Prostate gland (tissue), 2 donors: ENCODE measurements at regions not wholly inside any gene's neighbourhood (a gene's known extent, or its start where the extent isn't known, plus 50 kb on each side); places are given as distances from the start of the nearest gene placed in this dataset. TPM values are rescaled to one million over a fixed set of nuclear protein-coding genes. Genes with fewer than 3 reads are reported as not detected.

ENCODE experiments used
- DNase-seq: peaks from one replicate; pipeline ENCODE4 v3.0.0-alpha.2; 2019; ENCODE audit warnings: low spot score
- H3K27ac ChIP-seq, 2 donors: fragments of 200-600 bp; sonication (generic); 2 replicates each; pipeline ENCODE4 v1.5.1; 2017 to 2019
- H3K27me3 ChIP-seq: fragments of 200-600 bp; sonication (generic); replicated peaks from 2 replicates; pipeline ENCODE4 v1.5.1; 2019; ENCODE audit not compliant: insufficient read depth
- H3K36me3 ChIP-seq, 2 donors: fragments of 200-600 bp; sonication (generic); 1 replicate in 1 of 2; 2 replicates in 1 of 2; pipeline versions ENCODE4 v1.5.1 to v1.8.1; 2017 to 2019
- H3K4me1 ChIP-seq: fragments of 200-600 bp; sonication (generic); replicated peaks from 2 replicates; pipeline ENCODE4 v1.5.1; 2019
- H3K4me3 ChIP-seq, 2 donors: fragments of 200-600 bp; sonication (generic); 2 replicates each; pipeline ENCODE4 v1.5.1; 2017 to 2019
- H3K9me3 ChIP-seq: fragments of 200-600 bp; sonication (generic); 2 replicates; pipeline ENCODE4 v1.5.1; 2017
- POLR2A ChIP-seq: fragments of 450-650 bp; IDR thresholded peaks from one replicate; pipeline ENCODE4 v1.6.1; 2016; ENCODE audit warnings: antibody characterized with exemption, mild to moderate bottlenecking
- POLR2AphosphoS5 ChIP-seq: sonication (generic); formaldehyde crosslinking; IDR thresholded peaks from one replicate; pipeline ENCODE4 v1.6.1; 2017; ENCODE audit warnings: antibody characterized with exemption
- WGBS: methylation state at CpG from one replicate; pipeline ENCODE4 v1.1.5; 2018; 5-methylcytosine and 5-hydroxymethylcytosine counted together
- intact Hi-C: fragments of 100-400 bp; cut with DNase I; formaldehyde crosslinking; loops from one replicate; pipeline ENCODE4 v1.14.2; 2022
- microRNA-seq: library from miRNA; unstranded; fragments of <30 nt; microRNA quantifications from one replicate; pipeline ENCODE4, GENCODE V29; 2016
- small RNA-seq, 2 donors: library from RNA; depleted of rRNA; stranded (forward); fragments of <200 nt; gene quantifications; one replicate each; pipeline ENCODE3, GENCODE V24; 2016
- TF ChIP-seq, protein P1 (sequence below), 4 experiments: fragments of 200-600 bp in 2 of 4; fragments of 450-650 bp in 2 of 4; sonication (generic) in 2 of 4; IDR thresholded peaks; 1 replicate in 3 of 4; 2 replicates in 1 of 4; pipeline ENCODE4 v1.5.1; 2016 to 2019; ENCODE audit warnings: antibody characterized with exemption in 4 of 4, mild to moderate bottlenecking in 2 of 4, moderate library complexity in 2 of 4

DNA sequence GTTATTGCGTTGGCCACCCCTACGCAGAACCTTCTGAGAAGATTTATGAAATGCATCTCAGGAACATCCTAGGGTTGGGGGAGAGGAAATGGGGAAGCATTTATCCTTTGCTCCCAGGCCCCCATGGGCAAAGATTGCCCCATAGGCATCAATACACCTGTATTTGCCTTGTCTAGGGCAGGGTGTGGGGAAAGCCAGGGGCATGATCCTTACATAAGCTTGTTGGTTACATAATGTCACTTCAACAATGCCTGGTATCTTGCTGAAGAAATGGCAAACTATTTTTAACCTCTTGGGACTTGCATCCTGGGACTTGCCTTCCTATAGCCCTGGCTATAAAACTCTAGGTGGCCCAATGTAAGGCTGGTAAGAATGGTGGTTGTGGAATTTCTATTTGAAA, 53.9 kb upstream of the SPRED2 start:
- no peak for DNase-seq
- H3K27ac ChIP-seq, result no peak overlapping the region
- H3K9me3 ChIP-seq, result no peaks in the 10 kb centered on the region
- no peaks in the 10 kb centered on the region for H3K4me1 ChIP-seq
- no peaks in the 10 kb centered on the region for H3K36me3 ChIP-seq
- TF ChIP-seq POLR2A (no peak), POLR2AphosphoS5 (no peak)
- TF ChIP-seq, protein P1, sequence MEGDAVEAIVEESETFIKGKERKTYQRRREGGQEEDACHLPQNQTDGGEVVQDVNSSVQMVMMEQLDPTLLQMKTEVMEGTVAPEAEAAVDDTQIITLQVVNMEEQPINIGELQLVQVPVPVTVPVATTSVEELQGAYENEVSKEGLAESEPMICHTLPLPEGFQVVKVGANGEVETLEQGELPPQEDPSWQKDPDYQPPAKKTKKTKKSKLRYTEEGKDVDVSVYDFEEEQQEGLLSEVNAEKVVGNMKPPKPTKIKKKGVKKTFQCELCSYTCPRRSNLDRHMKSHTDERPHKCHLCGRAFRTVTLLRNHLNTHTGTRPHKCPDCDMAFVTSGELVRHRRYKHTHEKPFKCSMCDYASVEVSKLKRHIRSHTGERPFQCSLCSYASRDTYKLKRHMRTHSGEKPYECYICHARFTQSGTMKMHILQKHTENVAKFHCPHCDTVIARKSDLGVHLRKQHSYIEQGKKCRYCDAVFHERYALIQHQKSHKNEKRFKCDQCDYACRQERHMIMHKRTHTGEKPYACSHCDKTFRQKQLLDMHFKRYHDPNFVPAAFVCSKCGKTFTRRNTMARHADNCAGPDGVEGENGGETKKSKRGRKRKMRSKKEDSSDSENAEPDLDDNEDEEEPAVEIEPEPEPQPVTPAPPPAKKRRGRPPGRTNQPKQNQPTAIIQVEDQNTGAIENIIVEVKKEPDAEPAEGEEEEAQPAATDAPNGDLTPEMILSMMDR (IDR thresholded peaks at IDR 0.05), result no peak
- intact Hi-C loops, result no loop called here
- 97% methylated on average over 2 of the region's 2 CpGs for WGBS
- H3K4me3 ChIP-seq, result no peak overlapping the region
- H3K27me3 ChIP-seq, result no peaks in the 10 kb centered on the region

DNA sequence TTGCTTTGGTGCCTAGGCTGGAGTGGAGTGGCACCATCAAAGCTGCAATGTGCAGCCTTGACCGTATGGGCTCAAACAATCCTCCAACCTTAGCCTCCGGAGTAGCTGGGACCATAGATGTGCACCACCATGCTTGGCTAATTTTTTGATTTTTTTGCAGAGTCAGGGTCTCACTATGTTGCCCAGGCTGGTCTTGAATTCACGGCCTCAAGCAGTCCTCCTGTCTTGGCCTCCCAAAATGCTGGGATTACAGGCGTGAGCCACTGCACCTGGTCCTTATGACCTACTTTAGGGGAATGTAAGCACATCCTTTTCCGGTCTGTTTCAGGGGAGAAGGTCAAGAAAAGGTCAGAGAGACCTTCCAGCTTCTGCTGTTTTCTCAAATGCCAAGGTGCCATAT, 53.4 kb upstream of the SPRED2 start:
- Histone ChIP-seq H3K9me3 (no peaks in the 10 kb centered on the region), H3K27ac (no peak overlapping the region), H3K4me3 (no peak overlapping the region), H3K4me1 (no peaks in the 10 kb centered on the region), H3K27me3 (no peaks in the 10 kb centered on the region), H3K36me3 (no peaks in the 10 kb centered on the region)
- 96% methylated on average over 5 of the region's 5 CpGs for WGBS
- TF ChIP-seq POLR2A (no peak), POLR2AphosphoS5 (no peak)
- TF ChIP-seq, protein P1 (IDR thresholded peaks at IDR 0.05), result no peak
- no peak for DNase-seq
- intact Hi-C loops, result no loop called here

DNA sequence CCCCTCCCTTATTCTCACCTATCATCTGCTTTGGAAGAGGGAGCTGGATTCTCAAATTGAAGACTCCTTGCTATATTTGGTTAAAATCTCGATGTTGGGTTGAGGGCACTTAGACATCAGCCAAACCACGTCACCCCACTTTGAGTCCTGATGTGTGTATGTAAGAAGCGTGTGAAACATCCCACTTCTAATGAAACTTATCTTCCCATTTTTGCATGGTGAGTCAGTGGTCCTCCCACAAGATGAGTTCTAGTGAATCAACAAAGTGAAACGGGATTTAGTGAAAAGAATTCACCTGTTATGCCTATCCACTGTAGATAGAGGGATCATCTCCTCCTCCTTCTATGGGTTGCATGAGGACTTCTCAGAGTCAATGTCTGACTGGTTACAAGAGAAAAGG, 51.4 kb upstream of the SPRED2 start:
- Histone ChIP-seq H3K4me3 (no peak overlapping the region), H3K27ac (no peak overlapping the region), H3K4me1 (no peaks in the 10 kb centered on the region), H3K9me3 (no peaks in the 10 kb centered on the region), H3K27me3 (no peaks in the 10 kb centered on the region), H3K36me3 (no peaks in the 10 kb centered on the region)
- intact Hi-C loops, result no loop called here
- no peak for DNase-seq
- WGBS, result 69% methylated on average over 4 of the region's 4 CpGs
- TF ChIP-seq POLR2A, result no peak
- TF ChIP-seq POLR2AphosphoS5, result no peak
- TF ChIP-seq, protein P1 (IDR thresholded peaks at IDR 0.05), result no peak

DNA sequence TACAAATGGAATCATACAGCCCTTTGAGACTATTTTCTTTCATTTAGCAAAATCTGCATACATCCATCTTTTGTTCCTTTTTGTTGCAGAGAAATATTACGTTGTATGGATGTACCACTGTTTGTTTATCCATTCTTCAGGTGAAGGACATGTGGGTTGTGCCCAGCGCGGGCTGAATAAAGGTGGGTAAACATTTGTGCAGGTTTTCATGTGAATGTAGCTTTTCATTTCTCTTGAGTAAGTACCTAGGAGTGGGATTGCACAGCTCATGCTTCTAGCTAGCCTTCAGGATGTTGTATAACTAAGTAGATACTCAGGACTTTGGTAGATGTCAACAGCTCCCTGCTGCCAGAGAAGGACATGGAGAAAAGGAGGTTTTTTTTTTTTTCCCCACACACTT, 50.6 kb upstream of the SPRED2 start:
- no peaks in the 10 kb centered on the region for H3K9me3 ChIP-seq
- intact Hi-C loops, result no loop called here
- H3K4me1 ChIP-seq, result no peaks in the 10 kb centered on the region
- no peak for TF ChIP-seq POLR2A
- TF ChIP-seq POLR2AphosphoS5, result no peak
- TF ChIP-seq, protein P1 (IDR thresholded peaks at IDR 0.05), result no peak
- DNase-seq, result no peak
- no peaks in the 10 kb centered on the region for H3K27me3 ChIP-seq
- H3K4me3 ChIP-seq, result no peak overlapping the region
- H3K36me3 ChIP-seq, result no peaks in the 10 kb centered on the region
- WGBS, result 50% methylated on average over 3 of the region's 3 CpGs
- H3K27ac ChIP-seq, result no peak overlapping the region

Small RNA genes in the stretch of these regions (microRNA-seq; reads per million reads assigned to microRNA genes)
- not detected for gene MIR4778

Small RNA genes in the stretch of these regions (small RNA-seq; reads per million reads assigned to genes)
- gene MIR4778 (0 reads per million in 2 donors), gene RN7SL635P (0 reads per million in 2 donors), gene VTRNA2-2P (0 reads per million in 2 donors)
